Panc1 (cell line): ENCODE measurements at regions not wholly inside any gene's neighbourhood (a gene's known extent, or its start where the extent isn't known, plus 50 kb on each side); places are given as distances from the start of the nearest gene placed in this dataset.

Source experiments
- POLR2AphosphoS5 ChIP-seq: IDR thresholded peaks from 2 replicates; pipeline ENCODE4 v1.6.1; 2012; ENCODE audit warnings: mild to moderate bottlenecking, low read depth, low read length, moderate library complexity
- REST ChIP-seq, 2 experiments: IDR thresholded peaks; 2 replicates each; pipeline ENCODE4 v1.6.1; 2011 to 2012; ENCODE audit warnings: low read depth in 2 of 2, control low read depth in 1 of 2, low read length in 1 of 2, mild to moderate bottlenecking in 1 of 2, moderate library complexity in 1 of 2; ENCODE audit not compliant: insufficient read depth in 1 of 2
- SIN3A ChIP-seq: IDR thresholded peaks from 2 replicates; pipeline ENCODE4 v1.6.1; 2012; ENCODE audit warnings: low read depth, mild to moderate bottlenecking, low read length, moderate library complexity, borderline replicate concordance; ENCODE audit not compliant: insufficient read depth
- TCF7L2 ChIP-seq: IDR thresholded peaks from 2 replicates; pipeline ENCODE4 v1.6.1; 2011; ENCODE audit warnings: mild to moderate bottlenecking, low read depth, low read length, inconsistent platforms
- TF ChIP-seq, protein P1 (sequence below): fragments of 450-650 bp; IDR thresholded peaks from 2 replicates; pipeline ENCODE4 v1.5.1; 2017; ENCODE audit warnings: mild to moderate bottlenecking

DNA sequence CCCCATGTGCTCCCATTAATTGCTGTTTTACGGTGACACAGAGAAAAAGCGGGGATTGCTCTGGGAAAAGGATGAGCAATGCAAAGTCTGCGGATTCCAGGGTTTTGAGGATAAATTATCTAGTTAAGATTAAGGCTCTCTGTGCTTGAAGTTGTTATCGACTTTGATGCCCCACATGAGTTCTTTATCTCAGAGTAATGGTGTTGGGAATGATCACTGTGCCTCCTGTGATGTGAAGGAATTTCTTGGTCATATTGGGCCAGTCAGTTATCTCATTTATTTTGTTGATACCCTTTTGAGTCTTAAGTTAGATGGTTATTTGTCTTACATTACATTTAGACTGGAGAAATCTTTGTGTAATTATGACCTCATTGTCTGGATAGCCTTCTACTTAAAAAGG, 184.6 kb upstream of the MEX3C start:
- TF ChIP-seq, protein P1, sequence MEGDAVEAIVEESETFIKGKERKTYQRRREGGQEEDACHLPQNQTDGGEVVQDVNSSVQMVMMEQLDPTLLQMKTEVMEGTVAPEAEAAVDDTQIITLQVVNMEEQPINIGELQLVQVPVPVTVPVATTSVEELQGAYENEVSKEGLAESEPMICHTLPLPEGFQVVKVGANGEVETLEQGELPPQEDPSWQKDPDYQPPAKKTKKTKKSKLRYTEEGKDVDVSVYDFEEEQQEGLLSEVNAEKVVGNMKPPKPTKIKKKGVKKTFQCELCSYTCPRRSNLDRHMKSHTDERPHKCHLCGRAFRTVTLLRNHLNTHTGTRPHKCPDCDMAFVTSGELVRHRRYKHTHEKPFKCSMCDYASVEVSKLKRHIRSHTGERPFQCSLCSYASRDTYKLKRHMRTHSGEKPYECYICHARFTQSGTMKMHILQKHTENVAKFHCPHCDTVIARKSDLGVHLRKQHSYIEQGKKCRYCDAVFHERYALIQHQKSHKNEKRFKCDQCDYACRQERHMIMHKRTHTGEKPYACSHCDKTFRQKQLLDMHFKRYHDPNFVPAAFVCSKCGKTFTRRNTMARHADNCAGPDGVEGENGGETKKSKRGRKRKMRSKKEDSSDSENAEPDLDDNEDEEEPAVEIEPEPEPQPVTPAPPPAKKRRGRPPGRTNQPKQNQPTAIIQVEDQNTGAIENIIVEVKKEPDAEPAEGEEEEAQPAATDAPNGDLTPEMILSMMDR, result no peak
- TF ChIP-seq POLR2AphosphoS5 (no peak), REST (IDR thresholded peaks at IDR 0.05; ENCODE audit: insufficient read depth in 1 of 2, low read depth in 2 of 2, low read length in 1 of 2) (no peak), SIN3A (no peak), TCF7L2 (no peak)
